ENCODE measurements at regions not wholly inside any gene's neighbourhood (a gene's known extent, or its start where the extent isn't known, plus 50 kb on each side); places are given as distances from the start of the nearest gene placed in this dataset.
"Not testable (repeated sequence)": the region's sequence is repeated elsewhere in the genome, so short reads cannot be mapped to it uniquely, and the experiment has no call there.

DNA sequence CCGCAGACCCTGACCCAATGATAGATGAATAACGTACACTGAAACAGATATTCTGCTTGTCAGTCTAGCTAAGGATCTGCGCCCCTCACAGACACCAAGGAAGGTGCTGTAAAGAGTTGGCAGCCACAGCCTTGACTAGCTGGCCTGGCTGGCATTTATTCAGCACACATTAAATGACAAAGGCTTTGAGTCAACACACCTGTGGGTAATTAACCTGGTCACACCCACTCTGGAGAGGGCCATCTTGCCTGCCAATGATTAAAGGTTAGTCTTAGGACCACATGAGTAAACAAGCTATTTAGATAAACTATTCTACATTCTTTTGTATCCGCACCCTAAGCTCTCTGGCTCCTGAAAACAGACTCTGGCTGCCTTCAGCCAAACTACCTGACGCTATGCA is 982.2 kb upstream of the ADAMTS5 start:
- not testable (repeated sequence) for TF ChIP-seq POLR2A, CTCF, EP300 (IDR thresholded peaks at IDR 0.05)
